ENCODE measurements at regions not wholly inside any gene's neighbourhood (a gene's known extent, or its start where the extent isn't known, plus 50 kb on each side); places are given as distances from the start of the nearest gene placed in this dataset.

- POLR2A ChIA-PET, result no interaction called here
- Mint-ChIP-seq H3K27me3 (ENCODE audit: insufficient read depth, unreplicated experiment) (peaks cover 15% of the 10 kb centered on the region), H3K27ac (ENCODE audit: low read depth, unreplicated experiment) (no peak overlapping the region), H3K9me3 (ENCODE audit: unreplicated experiment) (no peaks in the 10 kb centered on the region), H3K4me3 (ENCODE audit: unreplicated experiment) (no peak overlapping the region), H3K4me1 (ENCODE audit: insufficient read depth, unreplicated experiment) (peaks cover 11% of the 10 kb centered on the region), H3K36me3 (ENCODE audit: insufficient read depth, unreplicated experiment) (peaks cover 6% of the 10 kb centered on the region)
- CTCF ChIA-PET, result no interaction called here
- DNase-seq (ENCODE audit: unreplicated experiment), result no peak
- no TSS peak for BruUV-seq (replicated peaks)
- TF ChIP-seq CTCF (IDR thresholded peaks at IDR 0.05; ENCODE audit: unreplicated experiment), result no peak
- intact Hi-C loops (cut with micrococcal nuclease), result no loop called here
Measured at GRCh38 chr12:30201301-30202160, 417.8 kb upstream of the TMTC1 start.

- no peak overlapping the region for H3K27ac Mint-ChIP-seq (ENCODE audit: low read depth, unreplicated experiment)
- CTCF ChIA-PET, result no interaction called here
- intact Hi-C loops (cut with micrococcal nuclease), result no loop called here
- no TSS peak for BruUV-seq (replicated peaks)
- no peak overlapping the region for H3K4me3 Mint-ChIP-seq (ENCODE audit: unreplicated experiment)
- peaks cover 8% of the 10 kb centered on the region for H3K27me3 Mint-ChIP-seq (ENCODE audit: insufficient read depth, unreplicated experiment)
- H3K9me3 Mint-ChIP-seq (ENCODE audit: unreplicated experiment), result no peaks in the 10 kb centered on the region
- peaks cover under 1% of the 10 kb centered on the region for H3K36me3 Mint-ChIP-seq (ENCODE audit: insufficient read depth, unreplicated experiment)
- POLR2A ChIA-PET, result no interaction called here
- peaks cover 11% of the 10 kb centered on the region for H3K4me1 Mint-ChIP-seq (ENCODE audit: insufficient read depth, unreplicated experiment)
- DNase-seq (ENCODE audit: unreplicated experiment), result no peak
- no peak for TF ChIP-seq CTCF (IDR thresholded peaks at IDR 0.05; ENCODE audit: unreplicated experiment)
Measured at GRCh38 chr12:30200864-30201263, 417.1 kb upstream of the TMTC1 start.

GRCh38 chr12:30197392-30198057 is 413.8 kb upstream of the TMTC1 start:
- ChIA-PET POLR2A (interaction anchor here (1.6 kb wide), 1 partner anchor 10 kb away, joined by 5 read pairs; no protein-coding TSS in a partner anchor), CTCF (no interaction called here)
- no peak overlapping the region for H3K4me3 Mint-ChIP-seq (ENCODE audit: unreplicated experiment)
- no peaks in the 10 kb centered on the region for H3K9me3 Mint-ChIP-seq (ENCODE audit: unreplicated experiment)
- H3K36me3 Mint-ChIP-seq (ENCODE audit: insufficient read depth, unreplicated experiment), result no peaks in the 10 kb centered on the region
- BruUV-seq (replicated peaks), result no TSS peak
- peaks cover 11% of the 10 kb centered on the region for H3K4me1 Mint-ChIP-seq (ENCODE audit: insufficient read depth, unreplicated experiment)
- intact Hi-C loops (cut with micrococcal nuclease), result no loop called here
- TF ChIP-seq CTCF (IDR thresholded peaks at IDR 0.05; ENCODE audit: unreplicated experiment), result no peak
- peak; percentile 69 for DNase-seq (ENCODE audit: unreplicated experiment)
- no peak overlapping the region for H3K27ac Mint-ChIP-seq (ENCODE audit: low read depth, unreplicated experiment)
- H3K27me3 Mint-ChIP-seq (ENCODE audit: insufficient read depth, unreplicated experiment), result no peaks in the 10 kb centered on the region

GRCh38 chr12:30191696-30192455 is 408.1 kb upstream of the TMTC1 start:
- intact Hi-C loops (cut with micrococcal nuclease), result no loop called here
- ChIA-PET POLR2A (interaction anchor here (0.7 kb wide), 1 partner anchor 31 kb away, joined by 3 read pairs; no protein-coding TSS in a partner anchor), CTCF (interaction anchor here (0.7 to 1.2 kb wide), 2 partner anchors 19 to 22 kb away, joined by 3 read pairs; no protein-coding TSS in a partner anchor)
- H3K27me3 Mint-ChIP-seq (ENCODE audit: insufficient read depth, unreplicated experiment), result no peaks in the 10 kb centered on the region
- no peak for DNase-seq (ENCODE audit: unreplicated experiment)
- H3K4me3 Mint-ChIP-seq (ENCODE audit: unreplicated experiment), result no peak overlapping the region
- peaks cover under 1% of the 10 kb centered on the region for H3K4me1 Mint-ChIP-seq (ENCODE audit: insufficient read depth, unreplicated experiment)
- H3K27ac Mint-ChIP-seq (ENCODE audit: low read depth, unreplicated experiment), result no peak overlapping the region
- no peak for TF ChIP-seq CTCF (IDR thresholded peaks at IDR 0.05; ENCODE audit: unreplicated experiment)
- no TSS peak for BruUV-seq (replicated peaks)
- no peaks in the 10 kb centered on the region for H3K9me3 Mint-ChIP-seq (ENCODE audit: unreplicated experiment)
- H3K36me3 Mint-ChIP-seq (ENCODE audit: insufficient read depth, unreplicated experiment), result no peaks in the 10 kb centered on the region

All from MCF 10A (cell line).